ENCODE measurements at regions not wholly inside any gene's neighbourhood (a gene's known extent, or its start where the extent isn't known, plus 50 kb on each side); places are given as distances from the start of the nearest gene placed in this dataset.
"Not testable (repeated sequence)": the region's sequence is repeated elsewhere in the genome, so short reads cannot be mapped to it uniquely, and the experiment has no call there.

GRCh38 chr5:99445805-99446204, 517.0 kb upstream of the CHD1 start:
- DNase-seq (ENCODE audit: low read depth in 3 of 3) = no peak

DNA sequence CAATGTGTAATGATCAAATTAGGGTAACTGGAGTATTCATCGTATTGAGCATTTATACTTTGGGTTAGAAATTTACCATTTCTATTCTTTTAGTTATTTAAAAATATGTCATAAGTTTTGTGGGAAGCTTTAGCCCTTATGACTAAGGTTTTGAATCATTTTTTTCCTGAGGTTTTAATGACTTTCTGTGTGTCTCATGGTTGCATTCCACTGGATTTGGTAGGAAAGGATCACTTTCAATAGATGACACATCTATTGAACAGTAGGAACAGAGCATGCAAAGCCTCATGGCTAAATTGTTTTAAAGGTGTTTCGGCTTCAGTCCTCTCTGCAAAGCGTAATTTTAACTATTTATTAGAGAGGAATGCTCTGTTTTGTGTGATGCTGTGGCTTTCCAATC, 512.4 kb upstream of the CHD1 start:
- DNase-seq (ENCODE audit: low read depth in 3 of 3) = no peak

DNA sequence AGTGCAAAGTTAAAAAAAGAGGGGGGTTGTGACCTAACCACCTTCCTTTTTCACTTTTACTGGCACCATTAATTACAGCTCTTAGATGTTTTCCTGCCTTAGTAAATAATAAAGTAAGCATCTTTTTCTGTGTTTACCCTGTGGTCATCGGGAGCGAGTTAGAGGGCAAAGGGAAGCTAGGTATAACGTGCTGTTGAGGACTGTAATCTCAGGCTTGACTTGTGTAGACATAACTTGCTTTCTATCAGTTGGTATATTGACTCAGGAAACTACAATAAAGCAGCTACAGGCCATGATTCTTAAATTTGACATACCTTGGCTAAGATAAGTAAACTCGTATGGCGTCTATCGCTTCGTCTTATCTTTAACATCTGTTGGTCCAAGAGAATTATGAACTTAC, 509.8 kb upstream of the CHD1 start:
- DNase-seq (ENCODE audit: low read depth in 3 of 3) = no peak

- DNase-seq (ENCODE audit: low read depth in 3 of 3) = no peak
Observed at GRCh38 chr5:99437986-99438385, 509.2 kb upstream of the CHD1 start.

- DNase-seq (ENCODE audit: low read depth in 3 of 3) = not testable (repeated sequence)
Observed at GRCh38 chr5:99423396-99423795, 494.6 kb upstream of the CHD1 start.

- DNase-seq (ENCODE audit: low read depth in 3 of 3) = not testable (repeated sequence)
Observed at GRCh38 chr5:99418640-99419039, 489.8 kb upstream of the CHD1 start.

DNA sequence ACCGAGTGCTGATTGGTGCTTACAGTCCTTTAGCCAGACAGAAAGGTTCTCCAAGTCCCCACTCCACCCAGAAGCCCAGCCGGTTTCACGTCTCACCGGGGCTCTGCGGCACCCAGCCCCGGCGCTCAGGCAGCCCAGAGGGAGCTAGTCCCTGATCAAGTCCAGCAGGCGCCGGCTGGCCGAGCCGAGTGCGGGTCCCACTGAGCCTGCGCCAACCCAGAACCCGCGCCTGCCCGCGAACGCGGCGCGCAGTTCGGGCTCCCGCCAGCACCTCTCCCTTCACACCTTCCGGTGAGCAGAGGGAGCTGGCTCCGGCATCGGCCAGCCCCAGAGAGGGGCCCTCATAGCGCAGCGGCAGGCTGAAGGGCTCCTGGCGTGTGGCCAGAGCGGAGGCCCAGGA, 481.6 kb upstream of the CHD1 start:
- not testable (repeated sequence) for DNase-seq (ENCODE audit: low read depth in 3 of 3)

- not testable (repeated sequence) for DNase-seq (ENCODE audit: low read depth in 3 of 3)
Observed at GRCh38 chr5:99404764-99405302, 476.0 kb upstream of the CHD1 start.

DNA sequence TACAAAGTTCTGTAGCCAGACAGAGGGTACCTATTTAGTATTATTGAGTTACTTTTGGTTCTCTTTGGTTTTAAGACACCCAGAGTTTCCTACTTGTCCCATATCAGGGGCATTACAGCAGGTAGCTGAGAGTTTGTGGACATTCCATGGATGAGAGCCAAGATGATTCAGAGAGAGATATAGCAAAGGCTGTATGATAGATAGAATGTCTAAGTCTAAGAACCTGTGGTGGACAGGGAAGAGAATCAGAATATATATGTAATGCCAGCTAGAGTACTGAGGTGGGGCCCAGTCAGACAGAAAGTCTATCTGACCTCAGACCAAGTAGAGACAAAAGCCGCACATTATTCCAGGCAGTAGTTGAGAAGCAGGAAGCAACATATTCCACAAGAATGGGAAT, 471.8 kb upstream of the CHD1 start:
- DNase-seq (ENCODE audit: low read depth in 3 of 3) = not testable (repeated sequence)

DNA sequence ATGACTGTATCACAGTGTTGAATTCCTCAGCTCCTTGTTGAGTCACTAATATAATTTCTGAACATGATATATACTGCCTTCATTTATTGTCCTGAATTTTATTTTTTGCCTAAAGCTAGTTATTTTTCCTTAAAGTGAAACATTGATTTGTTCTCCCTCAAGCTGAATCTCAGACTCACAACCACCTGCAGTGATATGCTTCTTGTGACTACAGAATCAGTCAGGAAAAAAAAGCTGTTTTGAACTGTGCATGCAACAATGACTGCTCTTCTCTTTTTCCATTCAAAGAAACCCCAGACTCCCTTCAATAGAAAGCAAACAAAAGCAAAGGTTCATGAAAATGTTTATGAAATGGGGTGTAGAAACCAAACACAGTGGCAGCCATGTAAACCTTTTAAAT, 470.2 kb upstream of the CHD1 start:
- DNase-seq (ENCODE audit: low read depth in 3 of 3) = no peak

DNA sequence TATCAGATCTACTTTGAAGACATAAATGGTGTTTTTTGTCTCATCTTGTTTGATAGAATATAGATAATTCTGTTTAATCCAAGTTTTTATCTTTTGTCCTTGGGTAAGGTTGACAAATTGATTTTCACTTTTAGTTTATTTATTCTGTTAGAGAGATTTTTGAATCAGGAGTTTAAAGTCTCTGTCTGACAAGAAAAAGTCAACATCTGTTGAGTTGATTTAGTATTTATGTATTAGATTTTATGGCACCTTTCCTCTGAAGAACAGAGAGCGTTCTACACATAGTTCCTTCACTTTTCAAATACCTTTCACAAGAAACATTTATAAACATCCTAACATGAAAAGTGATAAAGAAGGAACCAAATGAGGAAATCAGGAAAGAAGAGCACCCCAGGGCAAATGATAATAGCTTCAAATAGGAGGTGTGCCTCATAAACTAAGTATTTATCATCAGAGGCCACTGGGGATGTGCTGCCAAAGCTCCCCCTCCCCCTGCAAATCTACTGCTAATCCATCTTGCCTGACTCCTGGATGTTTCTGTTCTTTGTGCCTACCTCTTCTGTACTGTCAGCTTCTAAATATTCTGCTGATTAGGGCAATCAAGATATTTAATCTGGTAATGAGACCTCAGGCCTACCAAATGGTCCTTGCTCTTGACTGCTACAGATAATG, 457.7 kb upstream of the CHD1 start:
- DNase-seq (ENCODE audit: low read depth in 3 of 3) = no peak

- DNase-seq (ENCODE audit: low read depth in 3 of 3) = no peak
Observed at GRCh38 chr5:99379187-99379586, 450.4 kb upstream of the CHD1 start.

DNA sequence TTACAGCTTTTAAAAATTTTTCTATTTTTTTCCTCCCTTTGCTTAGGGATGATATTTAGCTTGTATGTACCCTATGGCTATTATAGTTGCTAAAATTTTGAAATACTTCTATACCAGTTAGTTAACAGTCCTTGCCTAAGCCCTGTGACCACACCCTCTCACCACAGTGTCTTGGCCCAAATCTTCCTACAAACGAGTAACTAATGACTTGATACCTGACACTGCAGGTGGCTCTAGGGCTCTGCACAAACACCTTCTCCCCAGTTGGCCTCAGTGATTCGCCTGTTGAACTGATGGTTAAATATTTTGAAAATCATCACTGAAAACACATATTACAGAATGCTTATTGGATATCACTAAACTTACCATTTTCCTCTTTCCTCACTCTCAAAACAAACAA, 449.6 kb upstream of the CHD1 start:
- DNase-seq (ENCODE audit: low read depth in 3 of 3) = no peak

- DNase-seq (ENCODE audit: low read depth in 3 of 3) = no peak
Observed at GRCh38 chr5:99369797-99370593, 441.2 kb upstream of the CHD1 start.

DNA sequence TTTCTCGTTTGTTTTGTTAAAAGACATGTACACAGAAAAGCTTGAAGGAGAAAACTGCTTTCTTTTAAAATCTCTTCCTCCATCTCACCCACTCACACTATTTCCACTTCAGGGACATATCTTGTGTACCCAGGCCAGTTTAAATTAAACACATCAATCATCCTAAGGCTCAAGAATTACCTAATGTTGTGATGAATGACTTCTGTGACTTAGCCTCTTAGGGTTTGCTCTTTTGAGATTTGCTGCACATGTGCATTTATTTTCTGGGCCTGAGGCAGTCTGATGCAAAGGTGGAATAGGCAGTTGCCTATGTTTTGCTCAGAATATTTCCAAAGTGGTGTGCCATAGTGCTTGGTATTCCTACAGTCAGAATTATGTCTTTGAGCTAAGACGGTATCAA, 439.9 kb upstream of the CHD1 start:
- no peak for DNase-seq (ENCODE audit: low read depth in 3 of 3)

- no peak for DNase-seq (ENCODE audit: low read depth in 3 of 3)
Observed at GRCh38 chr5:99355881-99356280, 427.1 kb upstream of the CHD1 start.

DNA sequence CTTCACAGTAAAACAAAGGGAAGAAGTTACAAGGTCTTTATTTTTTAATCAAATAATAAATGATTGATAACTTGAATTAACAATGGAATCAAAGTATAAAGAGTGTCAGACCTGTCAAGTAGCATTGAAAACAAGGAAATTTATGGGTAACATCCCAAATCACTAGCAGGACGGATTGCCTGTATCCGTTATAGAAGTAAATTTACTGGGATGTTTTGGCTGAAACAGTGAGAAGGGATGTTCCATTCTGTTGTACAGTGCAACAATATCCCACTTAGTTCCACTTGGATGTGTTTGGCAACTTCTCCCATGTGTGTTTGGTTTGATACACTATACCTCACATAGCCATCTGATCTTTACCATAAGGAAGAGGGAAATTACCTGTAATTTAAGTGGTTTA, 421.0 kb upstream of the CHD1 start:
- DNase-seq (ENCODE audit: low read depth in 3 of 3) = no peak

DNA sequence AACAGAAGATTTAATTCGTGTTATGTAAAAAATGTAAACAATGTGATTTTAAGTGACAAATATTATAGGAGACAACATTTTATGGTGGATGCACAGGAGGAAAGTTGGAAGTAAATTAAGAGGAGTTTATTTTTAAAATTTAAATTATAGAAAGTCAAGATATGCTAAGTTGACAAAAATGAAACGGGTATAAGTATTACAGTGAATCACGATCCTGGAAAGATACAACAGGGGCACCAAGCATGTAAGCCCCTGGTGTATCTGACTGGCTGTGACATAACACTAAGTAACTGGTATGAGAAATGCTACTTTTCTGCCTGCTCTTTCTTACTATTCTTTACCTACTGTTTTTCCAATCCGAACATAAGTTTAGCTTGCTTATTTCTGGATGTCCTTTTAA, 419.8 kb upstream of the CHD1 start:
- no peak for DNase-seq (ENCODE audit: low read depth in 3 of 3)

DNA sequence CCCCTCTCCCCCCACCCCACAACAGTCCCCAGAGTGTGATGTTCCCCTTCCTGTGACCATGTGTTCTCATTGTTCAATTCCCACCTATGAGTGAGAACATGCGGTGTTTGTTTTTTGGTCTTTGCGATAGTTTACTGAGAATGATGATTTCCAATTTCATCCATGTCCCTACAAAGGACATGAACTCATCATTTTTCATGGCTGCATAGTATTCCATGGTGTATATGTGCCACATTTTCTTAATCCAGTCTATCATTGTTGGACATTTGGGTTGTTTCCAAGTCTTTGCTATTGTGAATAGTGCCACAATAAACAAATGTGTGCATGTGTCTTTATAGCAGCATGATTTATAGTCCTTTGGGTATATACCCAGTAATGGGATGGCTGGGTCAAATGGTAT, 411.0 kb upstream of the CHD1 start:
- not testable (repeated sequence) for DNase-seq (ENCODE audit: low read depth in 3 of 3)

- DNase-seq (ENCODE audit: low read depth in 3 of 3) = no peak
Observed at GRCh38 chr5:99334936-99335335, 406.1 kb upstream of the CHD1 start.

DNA sequence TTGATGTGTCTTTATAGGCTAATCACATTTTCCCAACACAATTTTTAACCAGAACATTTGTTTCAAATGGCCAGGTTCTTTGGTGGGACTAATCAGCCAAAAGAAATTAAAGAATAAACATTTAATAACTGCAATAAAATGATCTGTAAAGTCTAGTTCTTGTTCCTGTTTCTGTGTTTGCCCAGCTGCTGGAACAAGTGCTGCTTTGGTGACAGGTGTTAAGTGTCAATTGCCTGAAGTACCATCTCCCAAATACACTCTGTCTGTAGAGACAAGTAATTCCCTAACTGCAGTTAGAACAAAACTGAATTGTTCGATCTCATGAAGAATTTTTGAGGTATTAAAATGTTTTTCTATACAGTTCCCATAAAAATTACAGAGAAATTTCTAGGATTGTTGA, 402.3 kb upstream of the CHD1 start:
- DNase-seq (ENCODE audit: low read depth in 3 of 3) = no peak

GRCh38 chr5:99320436-99320835, 391.6 kb upstream of the CHD1 start:
- no peak for DNase-seq (ENCODE audit: low read depth in 3 of 3)

- no peak for DNase-seq (ENCODE audit: low read depth in 3 of 3)
Observed at GRCh38 chr5:99317136-99317535, 388.3 kb upstream of the CHD1 start.

All from stimulated activated CD4-positive, alpha-beta T cell treated with anti-CD3 and anti-CD28 coated beads, TNF-alpha, amount 100 ng/mL, for 4 hours (primary cell).